Hepatocyte (in vitro differentiated cells): ENCODE measurements at regions not wholly inside any gene's neighbourhood (a gene's known extent, or its start where the extent isn't known, plus 50 kb on each side); places are given as distances from the start of the nearest gene placed in this dataset.
"Not testable (repeated sequence)": the region's sequence is repeated elsewhere in the genome, so short reads cannot be mapped to it uniquely, and the experiment has no call there.

ENCODE experiments used
- DNase-seq: peaks from one replicate; pipeline ENCODE4 v3.0.0-alpha.2; 2016; ENCODE audit warnings: low spot score
- H2AFZ ChIP-seq: fragments of 200-600 bp; sonication (generic); 2 replicates; pipeline ENCODE4 v1.6.0; 2016; ENCODE audit warnings: antibody characterized with exemption, mild to moderate bottlenecking
- H3K27ac ChIP-seq: fragments of 200-600 bp; sonication (generic); 2 replicates; pipeline ENCODE4 v1.5.1; 2016; ENCODE audit warnings: mild to moderate bottlenecking
- H3K27me3 ChIP-seq: fragments of 200-600 bp; sonication (generic); 2 replicates; pipeline ENCODE4 v1.6.1; 2016
- H3K36me3 ChIP-seq: fragments of 200-600 bp; sonication (generic); replicated peaks from 2 replicates; pipeline ENCODE4 v1.5.1; 2016; ENCODE audit warnings: low read depth; ENCODE audit not compliant: insufficient read depth
- H3K4me1 ChIP-seq: fragments of 200-600 bp; sonication (generic); 2 replicates; pipeline ENCODE4 v1.5.1; 2016; ENCODE audit warnings: mild to moderate bottlenecking, moderate library complexity; ENCODE audit not compliant: insufficient read depth
- H3K4me2 ChIP-seq: fragments of 200-600 bp; sonication (generic); 2 replicates; pipeline ENCODE4 v1.6.0; 2016
- H3K4me3 ChIP-seq: fragments of 200-600 bp; sonication (generic); 2 replicates; pipeline ENCODE4 v1.5.1; 2016; ENCODE audit warnings: mild to moderate bottlenecking
- H3K79me2 ChIP-seq: fragments of 200-600 bp; sonication (generic); 2 replicates; pipeline ENCODE4 v1.6.0; 2017; ENCODE audit warnings: mild to moderate bottlenecking
- H3K9me2 ChIP-seq: fragments of 200-600 bp; sonication (generic); replicated peaks from 2 replicates; pipeline ENCODE4 v1.6.0; 2017; ENCODE audit warnings: mild to moderate bottlenecking; ENCODE audit not compliant: insufficient read depth
- H3K9me3 ChIP-seq: fragments of 200-600 bp; sonication (generic); 2 replicates; pipeline ENCODE4 v1.5.1; 2016; ENCODE audit warnings: low read depth, mild to moderate bottlenecking
- H4K20me1 ChIP-seq: fragments of 200-600 bp; sonication (generic); 2 replicates; pipeline ENCODE4 v1.6.0; 2016; ENCODE audit warnings: mild to moderate bottlenecking; ENCODE audit not compliant: insufficient read depth, poor library complexity, severe bottlenecking
- CTCF ChIP-seq: fragments of 200-600 bp; sonication (generic); IDR thresholded peaks from 2 replicates; pipeline ENCODE4 v1.5.1; 2016; ENCODE audit warnings: antibody characterized with exemption, mild to moderate bottlenecking; ENCODE audit not compliant: poor library complexity
- EZH2 ChIP-seq: fragments of 200-600 bp; sonication (generic); IDR thresholded peaks from 2 replicates; pipeline ENCODE4 v1.6.1; 2016; ENCODE audit warnings: antibody characterized with exemption, mild to moderate bottlenecking, borderline replicate concordance
- EZH2phosphoT487 ChIP-seq: fragments of 200-600 bp; sonication (generic); IDR thresholded peaks from one replicate; pipeline ENCODE4 v1.6.1; 2018; ENCODE audit warnings: antibody characterized with exemption, mild to moderate bottlenecking, low read depth, moderate library complexity; ENCODE audit not compliant: unreplicated experiment, severe bottlenecking
- WGBS: methylation state at CpG from one replicate; pipeline ENCODE4 v1.1.6; 2016; ENCODE audit warnings: low lambda C conversion rate; ENCODE audit errors: missing lambda C conversion rate; 5-methylcytosine and 5-hydroxymethylcytosine counted together

DNA sequence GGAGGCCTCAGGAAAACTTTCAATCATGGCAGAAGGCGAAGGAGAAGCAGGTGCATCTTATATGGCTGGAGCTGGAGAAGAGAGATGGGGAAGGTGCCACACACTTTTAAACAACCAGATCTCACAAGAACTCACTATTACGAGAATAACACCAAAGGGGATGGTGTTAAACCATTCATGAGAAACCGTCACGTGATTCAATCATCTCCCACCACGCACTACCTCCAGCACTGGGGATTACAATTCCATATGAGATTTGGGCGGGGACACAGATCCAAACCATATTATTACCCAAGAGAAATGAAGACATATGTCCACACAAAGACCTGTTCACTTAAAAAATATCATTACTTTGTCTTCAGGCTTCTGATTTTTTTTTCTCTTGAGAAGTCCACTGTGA lies 518.5 kb downstream of the DCDC2C start:
- Histone ChIP-seq H3K36me3 (no peaks in the 10 kb centered on the region), H2AFZ (no peak overlapping the region), H3K9me2 (no peaks in the 10 kb centered on the region), H3K4me3 (no peak overlapping the region), H3K4me1 (no peaks in the 10 kb centered on the region), H4K20me1 (no peaks in the 10 kb centered on the region), H3K9me3 (no peaks in the 10 kb centered on the region), H3K79me2 (no peaks in the 10 kb centered on the region), H3K27ac (no peak overlapping the region), H3K4me2 (no peak overlapping the region), H3K27me3 (no peaks in the 10 kb centered on the region)
- no peak for DNase-seq
- no peak for TF ChIP-seq EZH2
- no peak for TF ChIP-seq CTCF
- TF ChIP-seq EZH2phosphoT487, result no peak
- 95% methylated on average over 6 of the region's 6 CpGs for whole genome bisulfite sequencing

DNA sequence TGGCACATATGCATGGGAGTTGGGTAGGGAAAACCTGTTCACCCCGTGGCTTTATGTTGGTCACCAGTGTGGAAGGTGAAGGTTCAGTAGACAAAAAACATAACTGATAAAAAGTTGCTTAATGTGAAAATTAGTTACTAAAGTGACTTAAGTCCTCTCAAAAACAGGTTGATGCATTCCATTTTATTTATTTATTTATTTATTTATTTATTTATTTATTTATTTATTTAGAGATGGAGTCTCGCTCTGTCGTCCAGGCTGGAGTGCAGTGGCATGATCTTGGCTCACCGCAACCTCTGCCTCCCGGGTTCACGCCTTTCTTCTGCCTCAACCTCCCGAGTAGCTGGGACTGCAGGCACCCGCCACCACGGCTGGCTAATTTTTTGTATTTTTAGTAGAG lies 541.0 kb downstream of the DCDC2C start:
- not testable (repeated sequence) for H4K20me1 ChIP-seq, H3K36me3 ChIP-seq, H3K27ac ChIP-seq, H3K27me3 ChIP-seq, H3K79me2 ChIP-seq, H3K4me1 ChIP-seq, H3K4me2 ChIP-seq, DNase-seq, H3K9me2 ChIP-seq, H2AFZ ChIP-seq, H3K9me3 ChIP-seq, H3K4me3 ChIP-seq
- WGBS, result 96% methylated on average over 9 of the region's 9 CpGs

GRCh38 chr2:4246364-4247131 lies 543.2 kb downstream of the DCDC2C start:
- no peak overlapping the region for H3K4me3 ChIP-seq
- no peaks in the 10 kb centered on the region for H3K79me2 ChIP-seq
- no peaks in the 10 kb centered on the region for H4K20me1 ChIP-seq
- H3K27ac ChIP-seq, result no peak overlapping the region
- no peaks in the 10 kb centered on the region for H3K9me2 ChIP-seq
- peaks cover 4% of the 10 kb centered on the region for H3K9me3 ChIP-seq
- H3K36me3 ChIP-seq, result no peaks in the 10 kb centered on the region
- H2AFZ ChIP-seq, result no peak overlapping the region
- 32% methylated on average over 11 of the region's 11 CpGs for WGBS
- peak overlapping the region; percentile 32 for H3K4me2 ChIP-seq
- TF ChIP-seq CTCF (no peak), EZH2phosphoT487 (no peak), EZH2 (no peak)
- no peak for DNase-seq
- H3K27me3 ChIP-seq, result no peaks in the 10 kb centered on the region
- no peaks in the 10 kb centered on the region for H3K4me1 ChIP-seq

- Histone ChIP-seq H3K36me3 (no peaks in the 10 kb centered on the region), H3K27ac (no peak overlapping the region), H2AFZ (no peak overlapping the region), H3K4me1 (no peaks in the 10 kb centered on the region), H4K20me1 (no peaks in the 10 kb centered on the region), H3K27me3 (no peaks in the 10 kb centered on the region), H3K4me2 (no peak overlapping the region), H3K9me2 (no peaks in the 10 kb centered on the region), H3K9me3 (no peaks in the 10 kb centered on the region), H3K4me3 (no peak overlapping the region), H3K79me2 (no peaks in the 10 kb centered on the region)
- no peak for TF ChIP-seq EZH2
- no peak for TF ChIP-seq CTCF
- no peak for TF ChIP-seq EZH2phosphoT487
- 62% methylated on average over 3 of the region's 3 CpGs for WGBS
- DNase-seq, result no peak
These were observed 544.4 kb downstream of the DCDC2C start for GRCh38 chr2:4247791-4248190.
